ENCODE measurements at regions not wholly inside any gene's neighbourhood (a gene's known extent, or its start where the extent isn't known, plus 50 kb on each side); places are given as distances from the start of the nearest gene placed in this dataset.

DNA sequence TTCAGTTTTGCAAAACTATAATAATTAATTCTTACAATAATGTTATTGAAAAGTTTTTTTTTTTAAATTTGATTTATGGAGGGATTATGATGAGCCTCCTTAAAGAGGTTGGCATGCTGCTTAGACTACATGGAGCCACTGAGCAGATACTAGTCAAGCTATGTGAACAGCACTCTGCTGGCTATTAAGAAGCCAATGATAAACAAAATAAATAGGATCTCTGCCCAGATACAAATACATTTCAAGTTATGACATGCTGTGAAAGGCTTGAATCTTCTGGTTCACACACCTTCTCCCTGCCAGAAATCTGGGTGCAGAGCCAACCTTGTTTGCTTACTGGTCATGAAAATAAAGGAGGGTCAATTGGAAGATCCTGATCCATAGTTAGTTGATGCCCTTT, 107.4 kb upstream of the NAV3 start:
- no peak for DNase-seq (ENCODE audit: low spot score)

DNA sequence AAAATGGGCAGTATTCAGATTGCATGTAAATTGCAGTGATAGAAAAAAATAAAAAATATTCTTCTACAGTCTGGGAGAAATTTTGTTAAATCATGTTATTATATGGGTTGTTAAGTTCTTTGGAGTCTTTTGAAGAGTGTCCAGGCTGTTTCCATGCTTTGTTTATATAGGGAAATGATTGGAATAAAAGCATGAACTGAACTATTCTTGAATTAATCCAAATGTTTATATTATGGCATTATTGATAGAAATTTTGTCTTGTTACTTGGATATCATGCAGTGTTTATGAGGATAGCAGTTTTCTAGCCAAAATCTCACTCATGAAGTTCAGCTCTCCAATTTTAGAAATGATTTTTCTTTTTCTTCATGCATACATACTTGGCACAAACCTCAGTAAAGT, 108.2 kb upstream of the NAV3 start:
- DNase-seq (ENCODE audit: low spot score): no peak

DNA sequence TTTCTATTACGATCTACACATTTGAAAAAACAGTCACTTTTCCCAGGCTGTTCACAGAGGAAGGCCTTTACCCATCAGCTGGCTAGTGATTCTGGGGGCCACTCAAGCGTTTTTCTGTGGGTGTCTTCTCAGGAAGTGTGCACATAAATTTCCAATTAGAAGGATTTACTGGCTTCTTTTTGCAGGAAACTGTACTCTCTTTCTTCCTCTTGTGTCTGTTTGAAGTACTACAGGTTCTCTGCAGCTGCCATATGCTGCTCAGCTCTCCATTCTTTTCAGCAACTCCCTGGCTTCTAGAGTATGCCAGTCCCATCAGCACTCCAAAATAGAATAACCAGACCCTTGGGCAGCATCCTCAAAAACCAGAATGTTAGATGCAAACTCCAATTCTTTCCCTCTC, 110.4 kb upstream of the NAV3 start:
- no peak for DNase-seq (ENCODE audit: low spot score)

DNA sequence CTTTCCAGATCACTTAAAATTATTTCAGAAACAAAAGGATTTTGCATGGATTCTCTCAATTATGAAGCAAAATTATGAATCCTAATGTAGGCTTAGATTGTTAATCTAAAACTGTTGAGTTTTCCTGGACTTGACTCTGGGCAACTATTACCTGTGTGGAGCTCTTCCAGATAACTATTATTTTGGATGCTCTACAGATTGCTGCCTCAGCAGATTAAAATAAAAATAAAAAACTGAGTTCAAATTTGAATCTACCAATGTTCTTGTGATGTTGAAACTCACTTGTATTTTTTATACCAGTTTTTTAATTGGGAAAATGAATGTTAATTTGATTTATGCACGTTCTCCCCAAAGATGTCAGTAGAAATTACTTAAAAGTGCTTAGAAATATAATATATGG, 120.5 kb upstream of the NAV3 start:
- DNase-seq (ENCODE audit: low spot score): no peak

DNA sequence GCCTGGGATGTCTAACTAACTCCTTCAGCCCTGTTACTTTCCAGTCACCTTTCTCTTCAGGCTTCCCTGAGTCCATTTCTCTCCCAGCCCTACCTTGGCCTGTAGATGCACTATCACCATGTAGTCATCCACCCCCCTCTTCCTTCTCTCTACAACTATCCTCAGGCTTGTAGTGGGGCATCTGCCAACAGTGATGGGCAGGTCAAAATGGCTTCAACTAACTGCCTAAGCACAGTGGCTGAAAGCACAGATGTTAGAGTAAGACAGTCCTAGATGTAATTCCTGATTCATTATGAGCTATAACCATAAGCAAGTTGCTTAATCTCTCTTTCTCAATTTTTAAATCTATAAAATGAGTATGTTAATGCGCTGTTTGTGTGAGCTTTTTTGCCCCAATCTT, 133.6 kb upstream of the NAV3 start:
- no peak for DNase-seq (ENCODE audit: low spot score)

DNA sequence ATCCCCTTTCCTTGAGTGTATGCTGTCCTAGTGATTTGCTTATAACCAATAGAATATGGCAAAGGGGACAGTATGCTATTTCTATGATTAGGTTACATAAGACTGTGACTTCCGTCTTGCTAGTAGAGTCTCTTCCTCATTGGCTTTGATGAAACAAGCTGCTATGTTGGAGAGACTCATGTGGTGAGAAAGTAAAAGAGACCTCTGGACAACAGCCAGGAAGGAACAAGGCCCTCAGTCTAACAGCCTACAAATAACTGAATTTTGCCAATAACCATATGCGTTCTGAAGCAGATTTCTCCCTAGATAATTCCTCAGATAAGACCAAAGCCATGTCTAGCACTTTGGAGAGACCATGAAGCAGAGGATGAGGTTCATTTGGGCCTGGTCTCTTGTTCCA, 134.5 kb upstream of the NAV3 start:
- DNase-seq (ENCODE audit: low spot score): no peak

DNA sequence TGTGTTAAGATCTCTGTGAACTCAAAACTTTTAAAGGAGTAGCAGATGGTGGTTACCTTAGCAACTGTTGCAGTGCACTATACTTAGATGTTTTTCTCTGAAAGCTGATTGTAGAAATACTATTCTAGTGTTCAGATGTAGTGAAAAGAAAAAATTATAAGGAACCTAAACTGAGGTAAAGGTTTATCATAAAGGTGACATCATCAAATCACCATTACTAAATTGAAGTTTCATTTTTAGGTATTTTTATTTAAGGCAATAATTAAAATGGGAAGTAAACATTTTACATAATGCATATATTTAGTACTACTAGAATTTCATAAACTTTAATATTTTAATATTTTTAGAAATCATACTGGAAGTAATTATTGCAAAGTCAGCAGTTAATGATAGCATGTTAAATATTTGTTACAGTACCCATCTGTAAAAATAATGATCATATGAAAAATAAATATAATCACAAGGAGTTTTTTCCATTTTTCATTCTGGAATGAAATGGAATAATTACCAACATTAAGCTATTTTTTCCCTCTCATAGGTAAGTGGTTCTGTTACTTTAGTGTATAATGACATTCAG, 141.1 kb upstream of the NAV3 start:
- no peak for DNase-seq (ENCODE audit: low spot score)

DNA sequence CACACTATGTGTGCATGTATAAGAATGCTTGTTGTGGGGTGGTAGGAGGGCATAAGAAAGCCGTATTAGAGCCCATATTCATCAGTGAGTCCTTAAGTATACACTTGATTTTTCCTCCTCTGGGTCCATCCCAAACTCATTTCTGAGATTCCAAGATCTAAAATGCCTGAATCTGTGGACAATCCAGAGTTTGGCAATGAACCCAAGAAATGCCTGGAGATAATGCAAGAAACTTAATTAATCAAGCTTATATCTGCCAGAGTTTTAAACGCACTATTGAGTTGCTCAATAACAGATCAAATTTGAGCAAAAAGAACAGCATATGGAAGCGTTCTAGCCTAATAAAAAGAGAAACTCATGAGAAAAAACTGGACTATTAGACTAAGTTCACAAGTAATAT, 143.4 kb upstream of the NAV3 start:
- no peak for DNase-seq (ENCODE audit: low spot score)

DNA sequence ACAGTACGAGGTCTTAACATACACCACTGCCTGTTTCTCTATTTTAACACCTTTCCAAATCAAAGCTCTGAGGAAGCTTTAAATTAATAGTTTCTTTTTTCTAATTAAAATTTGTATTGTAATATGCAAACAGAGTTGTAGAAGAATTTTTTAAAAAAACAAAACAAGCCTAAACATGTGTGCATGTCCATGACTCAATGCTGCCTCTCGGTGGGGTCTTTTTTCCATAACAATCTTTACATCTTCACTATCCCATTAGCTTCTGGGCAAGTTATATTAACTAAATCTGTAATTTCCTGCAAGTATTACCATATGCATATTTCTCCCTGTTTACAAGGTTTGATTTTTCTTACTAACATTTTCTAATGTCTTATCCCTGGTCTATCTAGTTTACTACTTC, 143.9 kb upstream of the NAV3 start:
- DNase-seq (ENCODE audit: low spot score): no peak

DNA sequence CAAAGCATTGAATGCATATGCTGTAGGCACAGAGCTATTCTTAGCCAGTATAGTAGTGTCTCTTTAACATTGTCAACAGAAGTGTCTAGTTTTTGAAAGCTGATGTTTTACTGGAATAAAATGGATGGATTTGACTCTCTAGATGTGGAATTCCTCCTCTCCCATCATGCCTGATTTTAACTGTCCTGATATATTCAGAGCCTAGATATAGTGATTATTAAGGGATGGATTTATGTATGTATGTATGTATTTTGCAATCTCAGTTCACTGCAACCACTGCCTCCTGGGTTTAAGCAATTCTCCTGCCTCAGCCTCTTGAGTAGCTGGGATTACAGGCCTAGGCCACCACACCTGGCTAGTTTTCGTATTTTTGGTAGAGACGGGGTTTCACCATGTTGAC, 144.8 kb upstream of the NAV3 start:
- no peak for DNase-seq (ENCODE audit: low spot score)

DNA sequence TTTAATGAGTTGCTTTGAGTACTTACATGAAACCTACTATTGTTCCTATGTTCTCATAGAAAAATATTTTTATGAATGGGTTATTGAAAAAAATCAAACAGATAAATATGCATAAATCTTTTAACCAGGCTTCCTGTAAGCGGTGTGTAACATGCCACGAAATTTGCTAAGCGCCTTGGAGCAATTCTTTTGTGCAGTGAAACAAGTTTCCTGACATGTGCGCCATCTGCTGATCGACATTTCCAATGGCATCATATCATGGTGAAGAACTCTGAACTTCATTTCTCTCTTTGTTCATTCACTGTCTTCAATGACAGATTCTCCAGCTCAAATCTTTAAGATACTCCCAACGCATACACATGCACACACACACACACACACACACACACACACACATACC, 145.6 kb upstream of the NAV3 start:
- peak; percentile 26 for DNase-seq (ENCODE audit: low spot score)

DNA sequence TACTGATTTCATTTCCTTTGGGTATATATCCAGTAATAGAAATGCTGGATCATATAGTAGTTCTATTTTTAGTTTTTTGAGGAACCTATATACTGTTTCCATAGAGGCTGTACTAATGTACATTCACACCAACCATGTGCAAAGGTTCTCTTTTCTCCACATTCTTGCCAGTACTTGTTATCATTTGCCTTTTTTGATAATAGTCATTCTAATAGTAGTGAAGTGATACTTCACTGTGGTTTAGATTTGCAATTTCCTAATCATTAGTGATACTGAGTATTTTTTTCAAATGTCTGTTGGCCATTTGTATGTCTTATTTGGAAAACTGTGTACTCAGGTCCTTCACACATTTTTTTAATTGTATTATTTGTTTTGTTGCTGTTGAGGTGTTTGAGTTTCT, 148.2 kb upstream of the NAV3 start:
- DNase-seq (ENCODE audit: low spot score): no peak

DNA sequence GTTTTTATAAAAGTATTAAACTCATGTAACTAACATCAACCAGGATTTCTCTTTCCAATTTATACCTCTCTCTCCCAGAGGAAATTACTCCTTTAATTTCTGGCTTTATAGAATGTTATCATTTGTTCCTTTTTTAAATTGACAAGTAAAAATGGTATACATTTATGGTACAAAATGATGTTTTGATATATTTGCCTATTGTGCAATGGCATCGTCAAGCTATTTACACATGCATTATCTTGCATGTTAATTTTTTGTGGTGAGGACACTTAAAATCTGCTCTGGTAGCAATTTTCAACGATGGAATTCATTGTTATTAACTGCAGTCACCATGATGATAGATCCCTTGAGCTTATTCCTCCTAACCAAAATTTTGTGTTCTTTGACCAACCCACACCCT, 149.0 kb upstream of the NAV3 start:
- DNase-seq (ENCODE audit: low spot score): no peak

DNA sequence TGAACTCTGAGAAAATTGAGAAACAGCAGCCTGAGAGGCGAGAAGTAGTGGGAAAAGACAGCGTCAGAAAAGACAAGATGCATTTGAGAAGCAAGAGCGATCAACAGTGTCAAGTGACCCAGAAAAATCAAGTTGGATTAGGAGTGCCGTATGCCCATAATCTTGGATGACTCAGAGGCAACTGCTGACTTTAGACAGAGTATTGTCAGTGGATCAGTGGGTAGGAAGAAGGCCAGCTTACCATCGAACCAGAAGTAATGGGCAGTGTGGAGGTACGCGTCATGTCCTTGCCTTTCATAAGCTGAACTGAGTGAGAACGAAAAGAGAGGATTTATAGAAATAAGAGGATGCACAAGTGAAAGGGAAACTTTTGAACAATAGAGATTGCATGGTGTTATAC, 151.0 kb upstream of the NAV3 start:
- DNase-seq (ENCODE audit: low spot score): no peak

DNA sequence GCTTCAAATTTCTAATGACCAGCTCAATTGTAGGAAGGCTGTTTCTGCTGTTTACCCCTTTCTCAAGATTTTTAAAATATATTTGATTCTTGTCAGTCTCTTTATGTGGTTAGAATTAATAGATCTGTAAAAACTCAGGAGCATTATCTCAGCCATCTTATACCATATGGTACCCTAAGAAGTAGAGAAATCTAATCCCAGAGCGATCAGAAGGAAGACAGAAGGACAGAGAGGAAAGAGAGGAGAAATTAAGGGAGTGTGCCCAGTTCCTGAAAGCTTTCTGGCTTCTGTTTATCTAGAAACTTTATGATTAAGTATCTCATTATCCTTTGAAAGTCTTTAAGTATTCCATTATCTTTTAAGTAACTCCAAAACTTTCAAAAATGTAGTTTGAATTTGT, 152.1 kb upstream of the NAV3 start:
- no peak for DNase-seq (ENCODE audit: low spot score)

DNA sequence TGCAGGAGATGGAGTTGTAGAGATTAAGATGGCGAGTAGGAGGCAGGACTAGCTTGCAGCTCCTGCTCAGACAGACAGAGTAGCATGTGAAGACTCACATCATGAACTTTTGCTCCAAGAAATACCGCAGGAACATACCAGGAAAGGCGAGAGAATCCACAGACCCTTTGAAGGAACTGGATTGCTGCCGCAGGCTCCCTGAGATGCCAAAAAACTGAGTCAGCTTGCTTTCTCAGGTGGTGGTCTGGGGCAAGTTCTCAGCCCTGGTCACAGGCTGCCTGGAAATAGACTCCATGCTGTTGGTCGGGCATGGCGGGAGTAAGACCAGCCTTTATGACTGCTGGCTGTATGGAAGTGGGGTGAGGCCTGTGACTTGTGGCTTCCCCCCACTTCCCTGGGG, 163.6 kb upstream of the NAV3 start:
- no peak for DNase-seq (ENCODE audit: low spot score)

DNA sequence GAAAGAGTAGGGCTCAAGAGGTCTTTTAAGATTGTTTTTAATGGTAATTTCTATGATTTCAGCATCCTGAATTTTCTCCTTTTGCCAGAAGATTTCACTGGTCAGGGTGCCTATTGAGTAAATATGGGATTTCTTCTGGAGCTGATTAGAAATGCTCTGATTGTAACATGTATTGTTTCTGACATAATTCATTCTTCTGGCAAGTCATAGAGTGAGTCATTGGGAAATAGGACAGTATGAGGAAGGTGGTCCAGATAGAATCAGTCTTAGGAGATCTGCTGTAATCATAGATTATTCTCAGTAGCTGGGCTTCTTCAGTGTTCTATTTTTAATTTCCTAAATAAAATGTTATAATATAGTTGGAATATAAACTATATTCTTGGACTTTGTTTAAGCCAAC, 182.0 kb upstream of the NAV3 start:
- no peak for DNase-seq (ENCODE audit: low spot score)

DNA sequence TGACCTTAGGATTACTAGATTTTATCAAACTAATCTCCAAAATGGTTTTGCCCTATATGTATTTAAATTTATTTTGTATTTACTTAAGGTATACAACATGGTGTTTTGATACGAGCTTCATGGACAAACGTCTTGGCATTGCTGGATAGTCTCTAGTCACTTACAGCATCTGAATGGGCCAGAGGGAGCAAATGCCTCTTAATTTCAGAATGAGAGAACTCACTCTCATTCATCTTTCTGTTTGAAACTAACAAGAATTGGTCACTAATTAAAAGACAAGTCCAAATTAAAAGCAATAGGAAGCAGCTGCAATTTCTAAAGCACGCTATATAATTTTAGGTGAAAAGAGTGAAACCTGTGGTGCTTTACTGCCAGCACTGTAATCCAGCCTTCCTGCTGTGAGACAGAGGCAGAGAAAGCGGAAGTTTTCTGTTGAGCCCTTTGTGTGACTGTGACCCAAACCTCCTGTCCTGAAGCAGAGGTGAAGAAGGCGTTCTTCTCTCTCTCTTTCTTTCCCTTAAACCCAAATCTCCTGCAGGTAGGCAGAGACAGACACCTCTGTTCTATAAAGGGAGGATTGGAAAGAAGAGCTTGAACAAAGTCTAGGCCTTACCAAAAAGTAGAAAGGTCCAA, 184.6 kb upstream of the NAV3 start:
- no peak for DNase-seq (ENCODE audit: low spot score)

DNA sequence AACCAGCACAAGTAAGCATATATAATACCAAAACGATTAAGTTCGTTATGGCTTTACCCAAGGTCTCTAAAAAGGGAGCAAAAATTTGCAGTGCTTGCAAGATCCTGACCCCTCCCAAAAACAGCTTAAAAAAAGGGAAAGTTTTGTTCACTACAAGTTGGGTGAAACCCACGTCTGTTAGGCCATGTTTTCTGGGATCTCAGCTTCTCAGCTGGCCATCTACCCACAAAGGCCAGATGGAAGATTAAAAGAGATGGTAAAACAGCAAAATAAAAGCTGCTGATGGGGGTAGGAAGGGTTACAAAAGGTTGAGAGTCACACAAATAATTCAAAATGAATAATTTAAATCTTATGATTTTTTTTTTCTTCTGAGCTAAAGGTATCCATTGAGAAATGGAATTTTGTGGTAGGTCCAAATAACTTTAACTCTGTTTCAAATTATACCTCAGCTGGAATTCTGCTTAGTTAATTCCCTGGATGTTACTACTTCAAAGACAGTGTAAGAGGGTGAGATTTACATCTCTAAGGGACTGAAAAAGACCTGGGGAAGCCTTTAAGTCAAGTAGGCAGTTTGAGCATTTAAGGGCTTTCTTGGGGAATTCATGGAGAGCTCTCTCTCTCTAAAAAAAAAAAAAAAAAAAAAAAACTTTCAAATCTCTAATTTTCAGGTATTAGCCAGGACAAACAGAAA, 185.6 kb upstream of the NAV3 start:
- no peak for DNase-seq (ENCODE audit: low spot score)

DNA sequence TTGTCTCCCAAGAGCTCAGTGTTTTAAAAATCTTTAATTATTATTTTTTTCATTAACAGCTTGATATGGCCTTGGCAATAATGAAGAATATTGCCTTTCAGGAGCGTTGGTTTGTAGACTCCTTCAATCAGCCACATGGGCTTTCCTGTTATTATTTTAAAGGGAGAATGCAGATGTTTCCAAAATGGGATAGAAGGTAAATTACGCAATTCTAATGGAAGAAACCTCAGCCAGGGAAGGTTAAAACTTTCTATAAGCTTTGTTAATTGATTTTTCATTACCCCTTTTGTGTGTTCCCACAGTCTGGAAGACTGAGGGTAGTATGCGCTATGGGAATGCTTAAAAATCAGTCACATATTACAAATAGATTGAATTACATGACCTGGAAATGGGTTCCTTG, 188.4 kb upstream of the NAV3 start:
- no peak for DNase-seq (ENCODE audit: low spot score)

DNA sequence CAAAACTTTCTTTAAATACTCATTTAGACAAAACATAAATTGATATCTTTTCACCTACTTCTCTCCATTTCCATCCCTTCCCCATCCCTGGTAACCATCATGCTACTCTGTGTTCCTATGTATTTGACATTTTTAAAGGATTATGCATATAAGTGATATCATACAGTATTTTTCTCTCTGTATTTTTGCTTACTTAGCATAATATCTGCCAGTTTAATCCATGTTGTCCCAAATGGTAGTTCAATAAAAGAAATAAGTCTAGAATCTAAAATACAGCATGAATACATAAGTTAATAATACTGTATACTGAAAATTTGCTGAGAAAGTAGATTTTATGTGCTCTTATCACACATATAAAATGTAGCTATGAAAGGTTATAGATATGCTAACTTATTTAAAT, 190.3 kb upstream of the NAV3 start:
- DNase-seq (ENCODE audit: low spot score): no peak

DNA sequence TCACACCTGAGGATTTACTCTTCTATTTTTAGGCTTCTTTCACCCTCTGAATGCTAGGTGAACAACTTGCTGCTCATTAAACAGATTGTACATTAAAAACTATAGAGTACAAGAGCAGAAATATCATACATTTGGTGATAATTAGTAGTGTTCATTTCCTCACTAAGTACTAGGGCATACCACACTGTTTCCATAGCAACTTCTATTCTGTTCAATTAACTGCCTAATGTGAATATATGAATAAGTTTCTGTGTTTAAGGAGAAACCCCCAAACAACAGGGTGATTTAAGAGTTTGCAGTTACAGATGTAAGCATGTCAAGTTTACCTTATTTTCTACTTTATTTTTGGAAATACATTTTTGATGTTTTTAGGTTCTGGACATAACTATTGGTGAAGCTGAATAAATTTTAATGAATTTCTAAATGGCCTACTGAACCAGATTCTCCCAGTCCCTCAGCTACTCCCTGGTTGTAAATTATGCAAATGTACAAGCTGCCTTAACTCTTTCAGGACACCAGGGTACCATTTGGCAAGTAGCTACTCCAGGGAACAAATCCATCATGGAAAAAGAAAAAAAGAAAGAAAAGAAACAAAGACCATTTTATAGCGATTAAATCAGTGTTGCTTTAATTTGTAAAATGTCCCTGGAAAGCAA, 199.8 kb upstream of the NAV3 start:
- DNase-seq (ENCODE audit: low spot score): no peak

DNA sequence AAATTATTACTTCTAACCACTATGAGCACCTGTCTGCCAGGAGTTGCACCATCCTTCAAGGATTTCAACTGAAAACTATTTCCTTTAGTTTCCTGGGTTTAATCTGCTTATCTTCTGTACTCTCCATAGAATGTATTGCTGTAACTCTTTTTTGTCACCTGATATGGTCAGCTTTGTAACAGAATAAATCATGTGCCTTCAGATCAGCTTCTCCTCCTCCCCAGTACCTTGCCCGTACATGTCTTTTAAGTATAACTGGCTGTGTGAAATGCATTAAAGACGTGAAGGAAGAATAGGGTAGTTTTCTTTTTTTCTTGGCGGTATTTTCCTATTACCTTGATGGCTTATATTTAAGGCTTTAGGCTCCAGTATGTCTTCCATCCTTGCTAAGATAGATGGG, 200.3 kb upstream of the NAV3 start:
- no peak for DNase-seq (ENCODE audit: low spot score)

DNA sequence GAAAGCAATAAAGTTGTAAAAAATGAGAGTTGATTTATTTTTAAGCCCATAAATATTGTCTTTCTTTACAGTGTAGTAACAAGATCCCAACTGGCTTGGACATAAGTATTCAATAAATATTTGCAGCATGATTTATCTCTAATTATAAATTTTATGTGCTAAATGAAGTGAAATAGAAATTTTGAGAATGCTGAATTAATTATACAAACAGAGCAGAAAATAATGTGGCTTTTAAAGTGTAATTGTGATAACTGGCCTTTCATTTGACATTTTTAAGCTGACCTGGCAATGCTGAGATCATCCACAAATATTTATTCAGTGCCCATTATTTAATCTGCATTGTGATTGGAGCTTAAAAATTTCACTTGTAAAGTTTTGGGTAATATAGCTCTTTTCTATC, 201.6 kb upstream of the NAV3 start:
- DNase-seq (ENCODE audit: low spot score): no peak
